NCI-H2029 (cell line): ENCODE measurements at regions not wholly inside any gene's neighbourhood (a gene's known extent, or its start where the extent isn't known, plus 50 kb on each side); places are given as distances from the start of the nearest gene placed in this dataset.
"Not testable (repeated sequence)": the region's sequence is repeated elsewhere in the genome, so short reads cannot be mapped to it uniquely, and the experiment has no call there.

Source experiments
- DNase-seq: peaks from one replicate; lab custom pipeline; 2025; lab: John Stamatoyannopoulos, UW

GRCh38 chr14:95597784-95598211, 62.9 kb downstream of the GLRX5 start:
- DNase-seq: no peak

GRCh38 chr14:95601650-95602049, 66.8 kb downstream of the GLRX5 start:
- DNase-seq: no peak

GRCh38 chr14:95603415-95603814, 68.6 kb downstream of the GLRX5 start:
- DNase-seq: no peak

- no peak for DNase-seq
These were observed 71.4 kb downstream of the GLRX5 start for GRCh38 chr14:95606266-95606665.

- DNase-seq: no peak
These were observed 73.9 kb downstream of the GLRX5 start for GRCh38 chr14:95608637-95609235.

GRCh38 chr14:95609398-95609990, 74.6 kb downstream of the GLRX5 start:
- peak; percentile 17 for DNase-seq

- no peak for DNase-seq
These were observed 74.8 kb upstream of the TCL1B start for GRCh38 chr14:95611293-95611880.

GRCh38 chr14:95614349-95614748, 71.9 kb upstream of the TCL1B start:
- DNase-seq: no peak

- no peak for DNase-seq
These were observed 69.5 kb upstream of the TCL1B start for GRCh38 chr14:95616745-95617144.

- DNase-seq: peak; percentile 27
These were observed 66.3 kb upstream of the TCL1B start for GRCh38 chr14:95619785-95620417.

GRCh38 chr14:95620659-95621059, 65.6 kb upstream of the TCL1B start:
- DNase-seq: peak; percentile 34

- DNase-seq: no peak
These were observed 63.0 kb upstream of the TCL1B start for GRCh38 chr14:95623195-95623594.

GRCh38 chr14:95625710-95626109, 60.5 kb upstream of the TCL1B start:
- DNase-seq: not testable (repeated sequence)

- no peak for DNase-seq
These were observed 51.2 kb upstream of the TCL1B start for GRCh38 chr14:95635051-95635450.
